DOHH2 (cell line): ENCODE measurements at regions not wholly inside any gene's neighbourhood (a gene's known extent, or its start where the extent isn't known, plus 50 kb on each side); places are given as distances from the start of the nearest gene placed in this dataset.

Experiments used
- H3F3A ChIP-seq: fragments of 200-600 bp; sonication (generic), shearing (Covaris generic); 2 replicates; pipeline ENCODE4 v1.6.0; 2016; ENCODE audit warnings: antibody characterized with exemption, mild to moderate bottlenecking; ENCODE audit not compliant: control insufficient read depth, insufficient read depth
- H3K27ac ChIP-seq: fragments of 200-600 bp; sonication (generic); 2 replicates; pipeline ENCODE4 v1.5.1; 2014; ENCODE audit warnings: low read depth, mild to moderate bottlenecking, low read length, moderate library complexity
- H3K27me3 ChIP-seq: fragments of 200-600 bp; sonication (generic); 2 replicates; pipeline ENCODE4 v1.6.1; 2014; ENCODE audit warnings: mild to moderate bottlenecking, low read length, mixed read lengths; ENCODE audit not compliant: control insufficient read depth
- H3K36me3 ChIP-seq: fragments of 200-600 bp; sonication (generic); 2 replicates; pipeline ENCODE4 v1.6.1; 2014; ENCODE audit warnings: mild to moderate bottlenecking, low read length, moderate library complexity, mixed read lengths; ENCODE audit not compliant: control insufficient read depth
- H3K4me1 ChIP-seq: fragments of 200-600 bp; sonication (generic); 2 replicates; pipeline ENCODE4 v1.6.1; 2014; ENCODE audit warnings: mild to moderate bottlenecking, low read length, mixed read lengths; ENCODE audit not compliant: control insufficient read depth
- H3K4me2 ChIP-seq: fragments of 200-600 bp; sonication (generic); 2 replicates; pipeline ENCODE4 v1.6.0; 2014; ENCODE audit warnings: mild to moderate bottlenecking, low read length, moderate library complexity
- H3K4me3 ChIP-seq: fragments of 200-600 bp; sonication (generic); 2 replicates; pipeline ENCODE4 v1.5.1; 2014; ENCODE audit warnings: mild to moderate bottlenecking, low read length, mixed read lengths
- H3K79me2 ChIP-seq: fragments of 200-600 bp; sonication (generic); 2 replicates; pipeline ENCODE4 v1.6.1; 2014; ENCODE audit warnings: mild to moderate bottlenecking, low read length, mixed read lengths; ENCODE audit not compliant: control insufficient read depth
- H3K9me2 ChIP-seq: fragments of 200-600 bp; sonication (generic); replicated peaks from 2 replicates; pipeline ENCODE4 v1.6.1; 2014; ENCODE audit warnings: mild to moderate bottlenecking, low read length, mixed read lengths; ENCODE audit not compliant: control insufficient read depth
- H3K9me3 ChIP-seq: fragments of 200-600 bp; sonication (generic); 2 replicates; pipeline ENCODE4 v1.6.1; 2014; ENCODE audit warnings: antibody characterized with exemption, low read length, mixed read lengths; ENCODE audit not compliant: control insufficient read depth, insufficient read depth
- H4K20me1 ChIP-seq: fragments of 200-600 bp; sonication (generic); 2 replicates; pipeline ENCODE4 v1.6.0; 2014; ENCODE audit warnings: low read depth, mild to moderate bottlenecking, antibody characterized with exemption, low read length, moderate library complexity; ENCODE audit not compliant: control insufficient read depth, insufficient read depth
- EZH2phosphoT487 ChIP-seq: fragments of 200-600 bp; sonication (generic); IDR thresholded peaks from 2 replicates; pipeline ENCODE4 v1.6.1; 2017; ENCODE audit warnings: borderline replicate concordance, mild to moderate bottlenecking, antibody characterized with exemption, low read length, moderate library complexity, mixed read lengths
- TF ChIP-seq, protein P1 (sequence below): fragments of 200-600 bp; sonication (generic); IDR thresholded peaks from one replicate; pipeline ENCODE4 v1.5.1; 2014; ENCODE audit warnings: antibody characterized with exemption, mild to moderate bottlenecking, low read depth, low read length; ENCODE audit not compliant: poor library complexity, severe bottlenecking

DNA sequence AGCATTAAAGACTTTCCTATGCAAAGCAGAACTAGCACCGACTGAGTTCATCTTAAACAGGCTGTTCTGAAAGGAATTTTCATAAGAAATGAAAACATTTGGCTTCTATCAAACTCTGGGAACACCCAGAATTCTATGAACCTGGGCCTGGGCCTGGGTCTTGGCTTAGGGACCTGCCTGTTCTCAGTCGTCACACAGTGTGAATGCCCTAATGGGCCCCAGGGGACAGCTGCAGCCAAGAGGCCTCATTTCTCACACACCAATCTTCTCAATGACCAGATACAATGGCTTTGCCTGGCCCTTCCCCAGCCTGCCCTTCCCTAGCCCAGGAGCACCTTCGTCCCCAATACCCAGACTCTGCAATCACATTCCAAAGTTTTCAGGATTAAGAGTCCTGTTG, 234.9 kb upstream of the ARHGAP20 start:
- Histone ChIP-seq H3K9me2 (no peaks in the 10 kb centered on the region), H3K36me3 (no peaks in the 10 kb centered on the region), H3K27me3 (no peaks in the 10 kb centered on the region), H3K79me2 (no peaks in the 10 kb centered on the region), H3K4me1 (no peaks in the 10 kb centered on the region), H3K9me3 (no peaks in the 10 kb centered on the region), H3K4me2 (no peak overlapping the region), H3K4me3 (no peak overlapping the region), H3K27ac (no peak overlapping the region), H4K20me1 (no peaks in the 10 kb centered on the region), H3F3A (no peaks in the 10 kb centered on the region)
- no peak for TF ChIP-seq EZH2phosphoT487
- TF ChIP-seq, protein P1, sequence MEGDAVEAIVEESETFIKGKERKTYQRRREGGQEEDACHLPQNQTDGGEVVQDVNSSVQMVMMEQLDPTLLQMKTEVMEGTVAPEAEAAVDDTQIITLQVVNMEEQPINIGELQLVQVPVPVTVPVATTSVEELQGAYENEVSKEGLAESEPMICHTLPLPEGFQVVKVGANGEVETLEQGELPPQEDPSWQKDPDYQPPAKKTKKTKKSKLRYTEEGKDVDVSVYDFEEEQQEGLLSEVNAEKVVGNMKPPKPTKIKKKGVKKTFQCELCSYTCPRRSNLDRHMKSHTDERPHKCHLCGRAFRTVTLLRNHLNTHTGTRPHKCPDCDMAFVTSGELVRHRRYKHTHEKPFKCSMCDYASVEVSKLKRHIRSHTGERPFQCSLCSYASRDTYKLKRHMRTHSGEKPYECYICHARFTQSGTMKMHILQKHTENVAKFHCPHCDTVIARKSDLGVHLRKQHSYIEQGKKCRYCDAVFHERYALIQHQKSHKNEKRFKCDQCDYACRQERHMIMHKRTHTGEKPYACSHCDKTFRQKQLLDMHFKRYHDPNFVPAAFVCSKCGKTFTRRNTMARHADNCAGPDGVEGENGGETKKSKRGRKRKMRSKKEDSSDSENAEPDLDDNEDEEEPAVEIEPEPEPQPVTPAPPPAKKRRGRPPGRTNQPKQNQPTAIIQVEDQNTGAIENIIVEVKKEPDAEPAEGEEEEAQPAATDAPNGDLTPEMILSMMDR: no peak

DNA sequence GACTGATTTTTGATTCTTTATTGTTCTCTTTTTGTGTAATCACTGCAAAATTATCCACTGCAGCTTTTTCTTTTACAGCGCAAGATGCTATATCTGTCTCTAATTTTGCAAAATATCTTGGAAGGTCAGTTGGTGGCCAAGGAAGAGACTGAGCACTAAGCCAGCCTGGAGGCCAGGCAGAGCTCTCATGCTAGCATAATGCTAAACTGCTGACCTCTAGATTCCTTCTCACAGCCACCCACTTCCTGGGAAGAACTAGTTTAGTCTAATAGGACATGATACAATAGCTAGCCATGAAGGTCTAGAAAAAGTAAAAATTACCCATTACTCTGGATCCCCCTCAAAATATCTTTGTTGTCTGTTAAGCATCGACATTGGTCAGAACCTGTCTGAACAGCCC, 227.2 kb upstream of the ARHGAP20 start:
- Histone ChIP-seq H3K27ac (no peak overlapping the region), H3K9me2 (no peaks in the 10 kb centered on the region)

DNA sequence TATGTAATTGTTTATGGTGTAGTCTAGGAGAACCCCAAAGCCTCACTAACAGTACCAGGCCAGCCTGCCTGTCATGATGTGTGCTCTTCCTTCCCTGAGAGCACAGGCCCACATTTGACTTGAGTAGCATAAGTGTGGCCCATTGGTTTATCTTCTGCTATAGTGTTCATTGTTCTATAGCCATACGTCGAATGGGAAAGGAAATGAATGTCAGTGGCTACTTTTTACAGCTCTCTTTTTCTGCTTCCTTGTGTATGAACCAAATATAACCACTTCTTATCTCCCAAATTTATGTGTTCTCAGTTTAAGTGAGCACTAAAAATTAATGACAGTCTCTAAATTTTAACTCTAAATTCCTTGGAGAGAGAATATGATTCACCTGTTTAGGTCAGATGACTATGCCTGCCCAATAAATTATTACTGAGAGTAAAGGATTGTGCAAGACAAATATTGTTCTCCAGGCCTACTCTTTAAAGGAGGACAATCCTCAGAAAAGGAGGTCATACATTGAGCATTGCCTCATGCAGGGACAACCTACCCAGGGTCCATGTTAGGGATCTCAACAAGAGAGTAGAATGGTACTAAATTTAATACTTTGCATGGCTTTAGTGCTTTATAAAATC, 222.9 kb upstream of the ARHGAP20 start:
- Histone ChIP-seq H3K27me3 (no peaks in the 10 kb centered on the region), H4K20me1 (no peaks in the 10 kb centered on the region), H3K9me2 (no peaks in the 10 kb centered on the region), H3K4me3 (no peak overlapping the region), H3K4me2 (no peak overlapping the region), H3F3A (no peaks in the 10 kb centered on the region), H3K4me1 (no peaks in the 10 kb centered on the region), H3K27ac (no peak overlapping the region), H3K79me2 (no peaks in the 10 kb centered on the region), H3K36me3 (no peaks in the 10 kb centered on the region), H3K9me3 (no peaks in the 10 kb centered on the region)
- TF ChIP-seq EZH2phosphoT487: no peak
- TF ChIP-seq, protein P1: no peak

More for the DNA sequence above, 227.2 kb upstream of the ARHGAP20 start:
- Histone ChIP-seq H4K20me1 (no peaks in the 10 kb centered on the region), H3K9me3 (no peaks in the 10 kb centered on the region), H3F3A (no peaks in the 10 kb centered on the region), H3K4me2 (no peak overlapping the region), H3K79me2 (no peaks in the 10 kb centered on the region), H3K4me1 (no peaks in the 10 kb centered on the region), H3K36me3 (no peaks in the 10 kb centered on the region), H3K4me3 (no peak overlapping the region), H3K27me3 (no peaks in the 10 kb centered on the region)
- no peak for TF ChIP-seq EZH2phosphoT487
- TF ChIP-seq, protein P1: no peak

DNA sequence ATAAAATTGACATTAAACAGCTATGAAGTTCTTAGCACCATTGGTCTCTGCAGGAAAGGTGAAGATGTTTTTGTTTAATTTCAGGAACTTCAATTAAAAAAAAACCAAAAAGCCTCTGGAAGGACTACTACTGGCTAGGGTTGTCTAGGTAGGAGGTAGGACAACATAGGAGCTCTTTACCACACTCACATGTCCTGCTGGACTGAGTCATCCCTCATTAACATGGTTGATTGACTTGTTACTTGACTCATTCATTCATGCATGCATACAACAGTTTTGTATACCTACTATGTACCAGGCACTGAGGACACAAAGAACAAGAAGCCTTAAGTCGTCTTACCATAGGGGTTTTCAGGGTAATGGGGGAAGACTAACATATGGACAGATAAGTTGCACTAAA, 216.9 kb upstream of the ARHGAP20 start:
- Histone ChIP-seq H3K9me3 (no peaks in the 10 kb centered on the region), H3K4me3 (no peak overlapping the region), H4K20me1 (no peaks in the 10 kb centered on the region), H3K36me3 (no peaks in the 10 kb centered on the region), H3K79me2 (no peaks in the 10 kb centered on the region), H3K4me1 (no peaks in the 10 kb centered on the region), H3K4me2 (no peak overlapping the region), H3F3A (no peaks in the 10 kb centered on the region), H3K27ac (no peak overlapping the region), H3K27me3 (no peaks in the 10 kb centered on the region), H3K9me2 (no peaks in the 10 kb centered on the region)
- no peak for TF ChIP-seq EZH2phosphoT487
- TF ChIP-seq, protein P1: no peak
